HTR-8/SVneo (cell line): ENCODE measurements at regions not wholly inside any gene's neighbourhood (a gene's known extent, or its start where the extent isn't known, plus 50 kb on each side); places are given as distances from the start of the nearest gene placed in this dataset.

Source experiments
- DNase-seq: peaks from one replicate; pipeline ENCODE4 v3.0.0; 2011; ENCODE audit warnings: low spot score, mixed read lengths; ENCODE audit not compliant: insufficient read length
- FAIRE-seq: peaks from 2 replicates; lab custom pipeline; 2011; peaks lifted over from hg19 to GRCh38; lab: Jason Lieb, UNC

DNA sequence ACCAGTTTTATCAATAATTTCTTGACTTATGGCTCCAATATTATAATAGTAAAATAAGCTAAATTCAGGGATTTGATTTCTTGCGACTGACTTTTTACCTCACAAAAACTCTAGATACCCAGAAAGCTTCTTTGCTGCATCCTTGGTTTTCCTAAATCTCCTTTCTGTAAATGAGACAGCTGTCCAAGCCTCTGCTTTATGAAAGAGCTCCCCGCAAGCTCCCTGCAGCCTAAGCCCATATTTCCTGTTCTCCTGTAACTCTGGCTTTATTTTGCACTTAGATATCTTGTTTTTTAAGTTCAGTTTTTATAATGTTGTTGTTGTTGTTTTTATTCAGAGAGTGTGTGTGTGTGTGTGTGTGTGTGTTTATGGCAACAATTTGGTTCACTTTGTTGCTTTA is 361.7 kb upstream of the PKDCC start:
- DNase-seq (no peak), FAIRE-seq (no peak)

DNA sequence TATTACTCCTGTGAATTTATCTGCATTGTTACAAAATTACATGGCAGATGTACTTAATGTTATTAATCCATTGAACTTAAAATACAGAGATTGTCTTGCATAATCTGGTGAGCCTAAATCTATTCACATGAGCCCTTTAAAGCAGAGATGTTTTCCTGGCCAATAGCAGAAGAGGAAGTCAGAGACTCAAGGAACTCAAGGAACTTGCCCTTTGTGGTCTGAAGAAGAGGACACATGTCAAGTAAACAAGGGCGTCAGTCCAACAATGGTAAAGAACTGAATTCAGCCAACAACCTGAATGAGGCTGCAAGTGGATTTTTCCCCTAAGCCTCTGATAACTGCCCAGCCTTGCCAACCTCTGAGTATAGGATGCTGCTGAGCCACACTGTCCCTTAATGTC is 356.3 kb upstream of the PKDCC start:
- DNase-seq = no peak

DNA sequence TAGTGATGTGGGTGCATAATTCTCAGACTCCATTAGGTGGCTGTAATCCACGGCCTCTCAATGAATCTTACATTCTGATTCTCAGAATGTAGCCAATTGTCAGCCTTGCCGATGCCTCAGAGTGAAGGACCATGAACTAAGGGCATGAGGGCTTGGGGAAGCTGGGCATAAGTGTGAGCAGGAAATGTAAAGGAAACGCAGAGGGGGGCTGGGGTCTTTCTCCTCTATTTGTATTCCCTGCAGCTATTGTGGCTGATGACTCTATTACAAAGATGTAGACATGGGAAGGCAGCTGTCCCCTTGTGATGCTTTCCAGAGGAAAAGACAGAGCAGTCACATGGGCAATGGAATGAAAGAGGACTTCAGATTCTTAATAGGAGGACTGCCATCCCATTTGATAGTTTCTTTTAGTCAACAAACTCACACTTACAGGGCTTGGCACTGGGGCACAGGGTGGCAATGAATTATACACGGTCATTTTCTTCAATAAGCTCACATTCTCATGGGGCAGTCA is 353.2 kb upstream of the PKDCC start:
- DNase-seq (no peak), FAIRE-seq (no peak)

More for the DNA sequence above, 356.3 kb upstream of the PKDCC start:
- no peak for FAIRE-seq

DNA sequence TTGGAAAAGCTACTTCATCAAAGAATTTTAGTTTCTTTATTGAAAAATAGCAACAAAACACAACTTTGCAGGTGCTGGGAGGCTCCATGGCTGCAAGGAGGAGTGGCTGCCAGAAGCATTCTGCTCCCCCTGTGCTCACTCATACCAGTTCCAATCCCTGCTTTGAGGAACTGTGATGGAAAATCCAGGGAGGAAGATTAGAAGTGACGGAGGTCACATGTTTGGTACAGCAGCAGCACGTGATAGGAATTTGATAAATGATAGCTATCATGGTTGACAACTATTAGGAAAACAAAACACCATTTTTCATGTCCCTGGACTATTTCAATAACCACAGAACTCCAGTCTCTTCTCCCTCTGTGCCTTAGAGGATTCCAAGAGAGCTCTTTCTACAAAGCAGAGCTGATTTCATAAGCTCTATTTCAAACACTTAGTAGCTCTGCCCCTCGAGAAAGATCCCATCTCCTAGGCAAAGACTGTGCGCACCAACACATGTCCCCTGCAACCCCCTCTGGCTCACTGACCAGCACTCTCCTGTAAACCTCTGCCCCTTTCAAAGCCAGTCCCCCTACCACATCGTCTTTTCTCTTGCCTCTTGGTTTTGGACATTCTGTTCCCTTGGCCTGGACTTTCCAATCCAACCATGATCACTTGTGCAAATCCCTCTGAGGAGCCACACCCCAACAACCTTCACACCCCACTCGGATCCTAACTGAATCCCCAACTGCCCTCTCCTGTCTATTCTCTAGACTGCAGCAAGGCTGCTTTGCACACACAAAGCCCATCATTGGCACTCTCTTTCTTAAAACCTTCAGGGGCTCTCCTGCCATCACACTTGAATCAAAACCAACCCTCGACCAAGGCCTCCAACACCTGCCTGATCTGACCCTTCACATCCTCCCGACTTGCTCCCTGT is 352.4 kb upstream of the PKDCC start:
- no peak for DNase-seq
- FAIRE-seq = no peak

DNA sequence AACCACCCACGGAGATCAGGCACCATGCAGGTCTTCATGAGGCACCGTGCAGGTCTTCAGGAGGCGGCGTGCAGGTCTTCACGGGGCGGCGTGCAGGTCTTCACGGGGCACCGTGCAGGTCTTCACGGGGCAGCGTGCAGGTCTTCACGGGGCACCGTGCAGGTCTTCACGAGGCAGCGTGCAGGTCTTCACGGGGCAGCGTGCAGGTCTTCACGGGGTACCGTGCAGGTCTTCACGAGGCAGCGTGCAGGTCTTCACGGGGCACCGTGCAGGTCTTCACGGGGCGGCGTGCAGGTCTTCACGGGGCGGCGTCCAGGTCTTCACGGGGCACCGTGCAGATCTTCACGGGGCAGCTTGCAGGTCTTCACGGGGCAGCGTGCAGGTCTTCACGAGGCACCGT is 350.4 kb upstream of the PKDCC start:
- FAIRE-seq = no peak
- no peak for DNase-seq

DNA sequence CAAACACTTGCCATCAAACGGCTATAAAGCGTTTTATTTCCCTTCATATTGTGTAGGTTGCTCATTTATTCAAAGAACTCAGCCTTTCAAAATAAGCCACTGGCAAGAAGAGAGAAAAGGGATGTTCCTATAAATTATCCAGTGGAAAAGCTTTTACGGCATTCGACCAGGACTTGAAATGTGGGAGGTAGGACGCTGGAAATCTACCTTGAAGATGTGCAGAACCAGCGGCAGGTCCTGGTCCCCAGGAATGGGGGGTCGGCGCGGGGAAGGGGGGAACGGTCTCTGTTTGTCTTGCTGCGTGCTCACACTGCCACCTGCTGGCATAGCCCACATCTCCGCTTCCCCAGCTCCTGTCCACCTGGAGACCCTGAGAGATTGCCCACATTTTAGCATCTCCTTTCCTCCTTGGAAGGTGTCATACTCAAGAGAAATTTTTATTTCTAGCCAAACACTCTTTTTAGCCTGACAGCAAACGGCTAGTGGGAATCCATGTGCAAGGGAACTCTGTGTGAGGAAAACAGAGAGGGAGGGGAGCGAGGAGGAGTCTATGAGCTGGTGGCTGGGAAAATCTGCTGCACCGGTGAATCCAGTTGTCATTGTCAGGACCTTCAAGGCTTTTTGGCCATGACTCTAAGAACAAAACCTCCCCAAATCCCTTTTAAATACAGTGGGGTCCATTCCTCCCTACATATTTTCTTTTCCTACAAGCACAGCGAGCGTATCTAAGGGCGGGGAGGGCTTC is 349.0 kb upstream of the PKDCC start:
- DNase-seq (peak; percentile 32), FAIRE-seq (no peak)

DNA sequence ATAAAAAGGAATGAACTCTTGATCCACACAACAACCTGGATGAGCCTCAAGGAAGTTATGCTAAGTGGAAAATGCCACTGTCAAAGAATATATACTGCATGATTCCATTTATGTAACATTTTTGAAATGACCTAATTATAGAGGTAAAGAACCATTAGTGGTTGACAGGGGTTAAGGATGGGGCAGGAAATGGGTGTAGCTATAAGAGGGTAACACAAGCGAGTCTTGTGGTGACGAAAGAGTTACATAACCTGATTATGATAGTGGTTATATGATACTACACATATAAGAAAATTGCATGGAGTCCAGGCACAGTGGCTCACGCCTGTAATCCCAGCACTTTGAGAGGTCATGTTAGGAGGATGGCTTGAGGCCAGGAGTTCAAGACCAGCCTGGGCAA is 346.6 kb upstream of the PKDCC start:
- FAIRE-seq (no peak), DNase-seq (no peak)

DNA sequence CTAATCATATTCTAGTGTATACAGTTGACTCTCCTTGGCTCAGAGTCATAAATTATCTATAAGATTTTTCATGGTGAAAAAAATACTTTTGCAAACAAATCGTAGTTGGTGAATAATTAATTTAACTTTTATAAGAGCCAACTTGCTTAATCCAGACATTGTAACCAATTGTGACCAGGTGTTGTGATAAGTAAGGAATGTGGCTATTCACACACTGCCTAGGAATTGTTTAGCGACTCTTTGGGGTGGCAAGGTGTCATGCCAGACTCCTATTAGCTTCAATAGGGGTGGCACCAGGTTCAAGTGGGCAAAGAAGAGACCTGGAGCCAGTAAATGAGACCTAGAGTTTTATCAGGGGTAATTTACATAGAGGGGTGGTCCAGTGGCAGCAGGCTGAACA is 344.7 kb upstream of the PKDCC start:
- no peak for DNase-seq
- no peak for FAIRE-seq

DNA sequence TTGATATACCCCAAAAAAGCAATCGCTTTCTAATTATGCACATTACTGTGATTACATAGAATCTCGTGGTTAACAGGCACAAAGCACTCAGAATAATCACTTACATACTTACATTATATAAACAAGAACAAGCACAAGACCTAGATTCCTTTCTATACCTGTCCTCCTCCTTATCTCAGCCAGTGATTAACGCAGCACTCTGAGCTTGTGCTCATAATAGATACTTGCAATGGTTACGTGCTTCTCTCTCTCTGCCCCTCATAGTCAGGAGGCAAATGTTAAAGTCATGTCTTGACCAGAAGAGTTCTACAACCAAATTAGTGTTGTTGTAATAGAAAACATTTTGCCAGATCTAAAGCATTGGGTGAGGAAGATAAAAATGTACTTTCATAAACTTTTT is 342.2 kb upstream of the PKDCC start:
- no peak for DNase-seq
- no peak for FAIRE-seq

DNA sequence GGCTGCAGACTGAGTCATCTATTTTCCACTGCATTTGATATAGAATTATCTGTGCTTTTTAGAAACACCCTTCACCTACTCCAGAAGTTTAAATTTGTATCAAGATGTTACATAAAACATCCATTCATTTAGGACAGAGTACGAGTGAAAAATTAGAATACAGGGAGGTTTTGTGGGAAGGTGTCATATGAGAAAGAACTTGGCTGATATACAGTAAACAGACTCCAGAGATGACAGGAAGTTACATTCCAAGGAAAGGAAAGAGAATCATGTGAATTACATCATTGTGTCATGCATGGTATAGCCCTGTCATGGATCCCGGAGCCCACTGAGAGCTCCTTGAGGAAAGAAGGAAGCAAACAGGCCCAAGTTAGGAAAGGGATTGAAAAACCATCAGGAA is 341.5 kb upstream of the PKDCC start:
- FAIRE-seq (peak; percentile 44), DNase-seq (no peak)

DNA sequence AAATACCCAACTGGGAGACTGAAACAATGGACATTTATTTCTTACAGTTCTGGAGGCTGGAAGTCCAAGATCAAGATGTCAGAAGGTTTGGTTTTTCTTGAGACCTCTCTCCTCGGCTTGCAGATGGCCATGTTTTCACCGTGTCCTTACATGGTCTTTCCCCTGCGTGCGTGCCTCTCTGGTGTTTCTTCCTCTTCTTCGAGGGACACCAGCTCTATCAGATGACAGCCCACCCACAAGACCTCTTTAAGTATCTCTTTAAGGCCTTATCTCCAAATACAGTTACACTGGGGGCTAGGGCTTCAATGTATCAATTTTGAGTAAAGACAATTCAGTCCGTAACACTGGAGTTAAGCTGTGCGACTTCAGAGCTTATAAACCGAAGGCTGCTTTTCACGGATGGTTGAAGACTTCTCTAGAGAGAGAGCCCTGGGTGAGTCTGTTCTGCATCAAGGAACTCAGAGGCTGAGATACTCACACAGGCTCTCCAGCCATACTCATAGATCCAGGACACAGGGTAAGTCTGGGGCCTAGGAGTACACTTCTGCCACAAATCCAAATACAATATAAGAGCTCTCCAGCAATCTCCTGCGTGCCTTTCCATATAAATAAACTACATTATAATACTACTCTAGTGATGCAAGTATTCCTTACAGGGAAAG is 339.9 kb upstream of the PKDCC start:
- DNase-seq (no peak), FAIRE-seq (no peak)

DNA sequence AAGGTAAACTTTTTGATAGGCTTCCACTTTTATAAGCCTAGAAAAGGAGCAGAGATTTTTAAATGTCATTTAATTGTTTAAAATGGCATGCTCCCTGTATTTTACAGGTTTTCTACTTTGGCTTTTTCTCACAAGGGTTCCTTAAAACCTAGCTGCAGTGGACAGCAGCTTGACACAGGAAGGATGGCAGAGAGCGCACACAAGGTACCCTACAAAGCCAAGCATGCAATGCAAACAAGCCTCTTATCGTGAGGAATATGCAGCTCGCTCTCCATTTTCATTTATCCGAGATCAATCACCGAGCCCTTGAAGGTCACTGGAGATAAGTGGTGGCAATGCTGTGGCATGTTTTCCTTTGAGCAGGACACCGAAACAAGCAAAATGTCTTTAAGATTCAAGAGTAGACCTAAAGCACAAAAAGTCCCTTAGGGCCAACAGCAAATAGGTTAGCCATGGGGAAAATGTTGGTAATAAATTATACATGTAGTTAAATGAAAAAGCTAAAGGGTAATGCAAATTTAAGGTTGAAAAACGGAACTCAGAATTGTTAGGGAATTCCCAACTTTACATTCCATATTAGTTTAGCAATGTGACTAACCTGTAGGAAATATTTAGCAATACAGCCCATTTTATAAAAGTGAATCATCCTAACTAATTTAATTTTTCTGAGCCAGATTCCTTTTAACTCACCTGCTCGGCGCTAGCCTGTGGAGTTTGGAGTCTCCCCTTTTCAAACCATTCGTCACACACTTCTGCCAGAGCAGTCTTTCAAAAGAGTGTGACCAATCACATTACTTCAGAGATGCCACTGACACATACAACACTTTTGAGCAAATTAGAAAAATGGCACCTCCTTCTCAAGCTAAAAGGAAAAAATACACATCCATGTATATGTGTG is 337.9 kb upstream of the PKDCC start:
- FAIRE-seq (no peak), DNase-seq (no peak)

DNA sequence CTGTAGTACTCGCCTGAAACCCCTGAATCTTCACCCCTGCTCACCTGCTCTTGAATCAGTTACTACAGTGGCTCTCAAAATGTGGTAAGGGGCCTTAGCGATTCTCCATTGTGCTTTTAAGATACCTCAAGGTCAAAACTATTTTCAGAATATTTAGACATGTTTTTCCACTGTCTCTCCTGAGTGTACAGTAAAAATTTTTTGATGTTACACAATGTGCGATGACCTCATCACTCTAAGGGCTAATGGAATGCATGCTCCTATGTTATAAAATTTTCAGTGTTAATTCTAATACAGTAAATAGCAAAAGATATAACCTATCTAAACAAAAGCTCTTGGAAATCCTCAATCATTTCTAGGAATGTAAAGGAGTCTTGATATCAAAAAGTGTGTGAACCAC is 336.9 kb upstream of the PKDCC start:
- FAIRE-seq = no peak
- no peak for DNase-seq

DNA sequence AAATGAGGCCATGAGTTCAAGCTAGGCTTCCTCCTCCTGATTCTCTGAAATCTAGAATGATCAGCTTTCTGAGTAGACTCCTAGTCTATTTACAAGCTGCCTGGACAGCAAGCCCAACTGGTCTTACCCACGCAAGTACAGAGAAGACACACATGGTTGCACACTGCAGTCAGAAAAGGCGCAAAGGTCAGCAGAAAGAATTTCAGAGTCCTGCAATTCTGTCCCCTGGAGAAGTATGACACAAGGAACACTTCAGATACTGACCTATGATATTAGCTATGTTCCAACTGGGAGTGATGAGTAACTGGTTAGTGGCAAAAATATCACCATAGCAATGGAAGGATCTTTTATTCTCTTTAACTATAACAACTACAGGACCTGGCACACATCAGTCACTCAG is 336.1 kb upstream of the PKDCC start:
- no peak for FAIRE-seq
- DNase-seq = no peak

DNA sequence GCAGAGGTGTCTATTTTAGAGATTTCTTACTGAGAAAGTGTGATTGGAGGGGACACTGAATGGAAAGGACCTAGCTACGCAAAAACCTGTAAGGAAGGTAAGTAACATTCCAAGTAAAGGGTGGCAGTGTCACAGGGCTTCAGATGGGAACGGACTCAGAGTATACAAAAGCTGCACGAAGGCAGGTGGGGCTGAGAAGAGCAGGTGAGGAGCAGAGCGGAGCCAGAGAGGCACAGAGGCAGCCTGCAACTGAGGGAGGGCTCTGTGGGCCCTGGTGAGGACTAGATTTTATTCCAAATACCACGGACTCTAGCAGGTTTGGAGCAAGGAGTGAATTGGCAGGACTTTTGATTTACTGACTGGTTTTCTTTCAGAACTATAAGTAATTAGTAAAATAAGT is 331.3 kb upstream of the PKDCC start:
- no peak for DNase-seq
- FAIRE-seq = no peak

DNA sequence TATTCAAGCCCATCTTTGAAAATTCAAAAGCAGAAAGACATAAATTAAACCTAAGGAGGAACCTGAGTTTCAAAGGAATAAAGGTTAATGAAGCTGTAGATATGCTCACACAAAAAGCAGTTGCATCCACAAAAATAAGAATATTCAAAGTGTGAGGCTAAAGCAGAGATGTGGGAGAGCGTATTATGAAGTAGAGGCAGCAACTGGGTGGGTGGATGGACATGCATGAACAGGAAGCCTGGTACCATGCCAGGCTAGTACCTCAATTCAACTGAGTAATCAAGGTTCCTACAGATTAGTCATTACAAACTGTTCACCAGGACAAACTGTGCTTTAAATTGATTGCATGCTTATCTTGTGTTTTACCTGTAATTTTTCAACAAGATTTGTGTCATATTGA is 330.0 kb upstream of the PKDCC start:
- no peak for DNase-seq
- FAIRE-seq = no peak

DNA sequence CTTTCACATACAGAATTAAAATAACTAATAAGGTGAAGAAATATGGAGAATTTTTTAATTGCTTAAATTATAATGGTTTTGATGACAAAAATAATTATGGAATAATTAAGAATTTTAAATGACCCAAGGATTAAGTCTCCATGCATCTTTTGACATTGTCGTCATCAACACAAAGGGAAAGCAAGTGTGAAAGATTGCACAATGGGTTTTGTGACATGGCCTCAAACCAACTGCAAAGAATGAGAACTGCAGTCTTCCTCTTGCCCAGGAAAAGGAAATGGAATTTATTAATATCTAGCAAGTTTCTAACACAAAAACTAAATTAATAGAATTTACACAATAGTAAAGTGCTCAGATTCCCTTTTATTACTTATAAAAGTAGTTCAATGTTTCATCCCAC is 329.1 kb upstream of the PKDCC start:
- DNase-seq = no peak
- no peak for FAIRE-seq

DNA sequence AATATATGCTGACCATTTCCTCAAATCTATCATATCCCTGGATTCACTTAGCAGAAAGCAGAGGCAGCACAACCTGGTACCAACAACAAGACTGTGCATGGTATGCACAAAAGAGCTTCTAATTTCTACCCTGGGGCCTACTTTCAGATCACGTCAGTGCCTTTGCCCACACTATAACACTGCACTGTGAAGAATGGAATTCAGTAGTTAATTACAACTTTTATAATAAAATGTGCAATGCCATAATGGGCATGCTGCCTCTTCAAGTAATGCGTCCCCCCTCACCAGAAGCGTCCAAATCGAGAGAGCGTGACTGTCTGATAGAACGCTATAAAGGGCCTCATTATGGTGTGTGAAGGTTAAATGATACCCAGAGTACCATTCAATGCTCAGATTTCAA is 328.1 kb upstream of the PKDCC start:
- no peak for DNase-seq
- FAIRE-seq = no peak

DNA sequence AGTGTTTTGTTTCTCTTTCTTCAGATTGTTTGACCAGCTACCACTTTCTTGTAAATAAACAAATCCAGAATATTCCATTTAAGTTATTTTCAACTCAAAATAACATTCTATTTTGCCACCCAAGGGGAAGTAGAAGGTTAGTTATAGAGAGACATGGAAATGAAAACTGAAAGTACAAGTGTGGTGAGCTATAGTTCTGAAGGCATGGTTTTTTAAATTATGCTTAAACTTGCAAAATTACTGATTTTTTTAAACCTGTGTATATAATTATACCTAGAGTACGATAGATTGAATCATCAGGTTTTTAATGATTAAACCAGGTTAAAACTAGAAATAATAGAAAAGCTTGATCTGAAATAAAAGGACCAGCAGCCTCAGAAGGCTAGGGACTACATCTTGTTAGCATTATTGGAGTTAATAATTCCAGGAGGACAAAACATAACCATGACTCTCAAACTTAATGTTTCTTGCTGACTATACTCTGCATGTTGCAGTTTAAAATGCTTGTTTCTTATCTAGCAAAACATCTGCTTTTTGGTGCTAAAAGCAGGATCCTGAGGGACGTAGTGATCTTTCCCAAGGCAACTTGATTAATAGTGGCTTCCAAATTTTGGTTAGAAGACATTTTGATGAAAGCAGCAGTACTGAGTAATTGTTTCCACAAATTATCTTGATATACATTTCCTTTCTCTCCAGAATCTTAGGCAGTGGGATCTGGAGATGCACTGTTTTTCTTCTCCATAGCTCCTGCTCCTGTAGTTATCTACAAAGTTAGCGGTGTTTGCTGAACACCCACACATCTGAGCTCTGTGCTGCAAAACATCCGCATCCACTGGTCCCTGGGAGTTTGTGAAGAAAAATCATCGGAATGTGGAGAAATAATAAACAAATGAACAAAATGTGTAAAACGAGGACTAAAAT is 327.2 kb upstream of the PKDCC start:
- FAIRE-seq (no peak), DNase-seq (no peak)
